Left ventricle myocardium inferior (tissue), 1 donor: ENCODE measurements at regions not wholly inside any gene's neighbourhood (a gene's known extent, or its start where the extent isn't known, plus 50 kb on each side); places are given as distances from the start of the nearest gene placed in this dataset.

Source experiments
- DNase-seq: peaks from one replicate; pipeline ENCODE4 v3.0.0-alpha.2; 2020
- H3K27ac ChIP-seq: fragments of 200-600 bp; replicated peaks from 2 replicates; pipeline ENCODE4 v1.8.0; 2021
- H3K27me3 ChIP-seq: fragments of 200-600 bp; 2 replicates; pipeline ENCODE4 v1.8.0; 2021; ENCODE audit warnings: low read depth
- H3K36me3 ChIP-seq: fragments of 200-600 bp; 2 replicates; pipeline ENCODE4 v1.8.0; 2021
- H3K4me1 ChIP-seq: fragments of 200-600 bp; 2 replicates; pipeline ENCODE4 v1.8.0; 2021
- H3K4me3 ChIP-seq: fragments of 200-600 bp; 2 replicates; pipeline ENCODE4 v1.8.0; 2021; ENCODE audit warnings: mild to moderate bottlenecking, moderate library complexity
- H3K9me3 ChIP-seq: fragments of 200-600 bp; replicated peaks from 2 replicates; pipeline ENCODE4 v1.8.0; 2021
- CTCF ChIP-seq: fragments of 200-600 bp; IDR thresholded peaks from 2 replicates; pipeline ENCODE4 v1.8.0; 2021; ENCODE audit warnings: antibody characterized with exemption, mild to moderate bottlenecking, borderline replicate concordance
- intact Hi-C: fragments of 100-400 bp; cut with micrococcal nuclease; formaldehyde crosslinking; loops from one replicate; pipeline ENCODE4 v1.11.0; 2022
- donor health status: DM: no; HTN: yes; CAD: no; lungs with severe emphysema.

GRCh38 chr6:144870782-144871181 is 585.6 kb downstream of the UTRN start:
- Histone ChIP-seq H3K4me3 (no peak overlapping the region), H3K9me3 (peaks cover 8% of the 10 kb centered on the region), H3K36me3 (no peaks in the 10 kb centered on the region), H3K27ac (no peak overlapping the region), H3K27me3 (no peaks in the 10 kb centered on the region), H3K4me1 (peaks cover 7% of the 10 kb centered on the region)
- intact Hi-C loops, result no loop called here
- no peak for DNase-seq
- TF ChIP-seq CTCF, result no peak

GRCh38 chr6:144873623-144874378 is 588.7 kb downstream of the UTRN start:
- Histone ChIP-seq H3K4me3 (no peak overlapping the region), H3K4me1 (no peaks in the 10 kb centered on the region), H3K9me3 (peaks cover 8% of the 10 kb centered on the region), H3K27me3 (peaks cover 8% of the 10 kb centered on the region), H3K27ac (no peak overlapping the region), H3K36me3 (no peaks in the 10 kb centered on the region)
- no peak for DNase-seq
- intact Hi-C loops, result no loop called here
- no peak for TF ChIP-seq CTCF

- intact Hi-C loops, result no loop called here
These were observed 591.6 kb downstream of the UTRN start for GRCh38 chr6:144876689-144877088.

GRCh38 chr6:144877118-144877517 is 592.0 kb downstream of the UTRN start:
- Histone ChIP-seq H3K36me3 (no peaks in the 10 kb centered on the region), H3K9me3 (peaks cover 8% of the 10 kb centered on the region), H3K4me3 (no peak overlapping the region), H3K4me1 (no peaks in the 10 kb centered on the region), H3K27me3 (peaks cover 10% of the 10 kb centered on the region), H3K27ac (no peak overlapping the region)
- no peak for DNase-seq
- intact Hi-C loops, result no loop called here
- TF ChIP-seq CTCF, result no peak

More at GRCh38 chr6:144876689-144877088, 591.6 kb downstream of the UTRN start:
- peaks cover 8% of the 10 kb centered on the region for H3K9me3 ChIP-seq
- DNase-seq, result no peak
- H3K27ac ChIP-seq, result no peak overlapping the region
- peaks cover 10% of the 10 kb centered on the region for H3K27me3 ChIP-seq
- TF ChIP-seq CTCF, result no peak
- no peaks in the 10 kb centered on the region for H3K4me1 ChIP-seq
- H3K36me3 ChIP-seq, result no peaks in the 10 kb centered on the region
- H3K4me3 ChIP-seq, result no peak overlapping the region

GRCh38 chr6:144878577-144878976 is 593.4 kb downstream of the UTRN start:
- H3K4me3 ChIP-seq, result no peak overlapping the region
- H3K4me1 ChIP-seq, result no peaks in the 10 kb centered on the region
- TF ChIP-seq CTCF, result no peak
- intact Hi-C loops, result no loop called here
- H3K27ac ChIP-seq, result no peak overlapping the region
- peaks cover 10% of the 10 kb centered on the region for H3K27me3 ChIP-seq
- H3K9me3 ChIP-seq, result peaks cover 7% of the 10 kb centered on the region
- no peaks in the 10 kb centered on the region for H3K36me3 ChIP-seq
- DNase-seq, result no peak
